ENCODE measurements at regions not wholly inside any gene's neighbourhood (a gene's known extent, or its start where the extent isn't known, plus 50 kb on each side); places are given as distances from the start of the nearest gene placed in this dataset.

DNA sequence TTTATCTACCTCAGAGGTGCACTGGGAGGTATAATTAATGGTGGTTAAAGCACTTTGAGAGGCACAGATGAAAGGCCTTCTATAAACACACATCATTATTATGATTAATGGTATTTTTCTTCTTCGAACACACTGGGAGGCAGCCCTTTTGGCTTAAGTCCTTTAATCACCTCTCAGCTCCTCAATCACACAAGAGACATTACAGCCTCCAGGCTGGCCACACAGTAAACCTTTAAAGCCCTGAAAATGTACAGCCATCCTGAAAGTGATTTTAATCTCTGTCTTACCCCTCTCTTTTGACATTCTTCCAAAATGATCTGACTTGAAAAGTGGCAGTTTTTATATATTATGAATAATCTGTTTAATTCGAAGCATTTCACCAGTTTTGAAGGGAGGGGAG, 54.3 kb upstream of the VSTM5 start:
- H3K79me1 ChIP-seq (ENCODE audit: insufficient read depth, low read depth, low read length, poor library complexity, severe bottlenecking) = no peaks in the 10 kb centered on the region
- no peak overlapping the region for H4K5ac ChIP-seq (ENCODE audit: insufficient read length, low read depth, low read length)
- Mint-ChIP-seq H3K4me3 (no peak overlapping the region), H3K27ac (no peak overlapping the region), H3K9me3 (peaks cover 0 to 2% of the 10 kb centered on the region in 2 experiments; a peak in 1 of 5 replicates), H3K36me3 (ENCODE audit: insufficient read depth in 1 of 3, low read depth in 3 of 3) (no peaks in the 10 kb centered on the region), H3K27me3 (ENCODE audit: low read depth) (peaks cover 15% of the 10 kb centered on the region), H3K4me1 (peaks cover 7 to 10% of the 10 kb centered on the region in 2 experiments)
- no peak for TF ChIP-seq CTCF (conservative IDR thresholded peaks at IDR 0.05)
- no peak overlapping the region for H4K8ac ChIP-seq (replicated peaks; ENCODE audit: insufficient read length, low read depth, low read length)
- no peak overlapping the region for H2BK15ac ChIP-seq (ENCODE audit: low read depth, low read length)
- H2BK120ac ChIP-seq (ENCODE audit: low read depth, low read length, poor library complexity, severe bottlenecking) = no peak overlapping the region
- no peaks in the 10 kb centered on the region for H4K20me1 ChIP-seq (ENCODE audit: control insufficient read depth, insufficient read depth, insufficient read length)
- H3K79me2 ChIP-seq (ENCODE audit: insufficient read depth, low read length) = no peaks in the 10 kb centered on the region
- no peaks in the 10 kb centered on the region for H3K9me3 ChIP-seq (ENCODE audit: control insufficient read depth, low read depth, low read length)
- no peaks in the 10 kb centered on the region for H3K23me2 ChIP-seq (ENCODE audit: insufficient read length, low read depth, low read length, poor library complexity, severe bottlenecking)
- H2BK5ac ChIP-seq (ENCODE audit: insufficient read length, low read length) = no peak overlapping the region
- no peak overlapping the region for H3K4ac ChIP-seq (ENCODE audit: low read depth, low read length)
- no peak overlapping the region for H2AFZ ChIP-seq (ENCODE audit: low read length)
- H3K56ac ChIP-seq (ENCODE audit: insufficient read length, low read depth, low read length) = no peak overlapping the region
- H3K18ac ChIP-seq (ENCODE audit: insufficient read length, low read depth, low read length) = no peak overlapping the region
- H3T11ph ChIP-seq (ENCODE audit: low read length) = no peak overlapping the region
- no peak for DNase-seq
- no peak overlapping the region for H3K14ac ChIP-seq (ENCODE audit: insufficient read depth, low read length)
- no peak overlapping the region for H3K4me2 ChIP-seq (ENCODE audit: insufficient read depth, insufficient read length, low read length)
- H4K91ac ChIP-seq (ENCODE audit: insufficient read length, low read depth, low read length) = no peak overlapping the region
- H3K23ac ChIP-seq (ENCODE audit: insufficient read length, low read depth, low read length) = no peak overlapping the region
- H2BK12ac ChIP-seq (ENCODE audit: insufficient read length, low read depth, low read length) = no peak overlapping the region
- no peaks in the 10 kb centered on the region; the same call in 1 of the 2 replicates for H3K4me1 ChIP-seq (ENCODE audit: insufficient read depth, low read length)
- no CpG with 5 or more reads among the region's 2 CpGs for WGBS (ENCODE audit: extremely low coverage, insufficient read length, low lambda C conversion rate)
- H3K27ac ChIP-seq (ENCODE audit: insufficient read length, low read depth, low read length) = no peak overlapping the region
- no peak overlapping the region for H3K9ac ChIP-seq (ENCODE audit: extremely low read depth, insufficient read length, low read length)
- no peak overlapping the region for H2BK20ac ChIP-seq (ENCODE audit: low read depth, low read length, poor library complexity, severe bottlenecking)
- H2AK5ac ChIP-seq (ENCODE audit: insufficient read length, low read length) = no peak overlapping the region
- no peaks in the 10 kb centered on the region for H3K27me3 ChIP-seq (ENCODE audit: insufficient read depth, low read length)

All from H9 (cell line).